ENCODE measurements at regions not wholly inside any gene's neighbourhood (a gene's known extent, or its start where the extent isn't known, plus 50 kb on each side); places are given as distances from the start of the nearest gene placed in this dataset.
"Not testable (repeated sequence)": the region's sequence is repeated elsewhere in the genome, so short reads cannot be mapped to it uniquely, and the experiment has no call there.

GRCh38 chr2:13481201-13481600 is 764.5 kb downstream of the TRIB2 start:
- no peak for DNase-seq

- no peak for DNase-seq
Observed at GRCh38 chr2:13485256-13485655, 768.5 kb downstream of the TRIB2 start.

- no peak for DNase-seq
Observed at GRCh38 chr2:13488965-13489364, 772.2 kb downstream of the TRIB2 start.

- DNase-seq = no peak
Observed at GRCh38 chr2:13492262-13492661, 775.5 kb downstream of the TRIB2 start.

- DNase-seq = no peak
Observed at GRCh38 chr2:13495051-13495450, 778.3 kb downstream of the TRIB2 start.

- no peak for DNase-seq
Observed at GRCh38 chr2:13504808-13505207, 788.1 kb downstream of the TRIB2 start.

GRCh38 chr2:13508671-13509070 is 791.9 kb downstream of the TRIB2 start:
- no peak for DNase-seq

- no peak for DNase-seq
Observed at GRCh38 chr2:13515254-13515653, 798.5 kb downstream of the TRIB2 start.

GRCh38 chr2:13522096-13522495 is 805.4 kb downstream of the TRIB2 start:
- no peak for DNase-seq

- DNase-seq = no peak
Observed at GRCh38 chr2:13522917-13523821, 806.4 kb downstream of the TRIB2 start.

- no peak for DNase-seq
Observed at GRCh38 chr2:13524492-13524891, 807.8 kb downstream of the TRIB2 start.

GRCh38 chr2:13531735-13532410 is 815.1 kb downstream of the TRIB2 start:
- DNase-seq = not testable (repeated sequence)

GRCh38 chr2:13532781-13533523 is 816.2 kb downstream of the TRIB2 start:
- not testable (repeated sequence) for DNase-seq

- DNase-seq = no peak
Observed at GRCh38 chr2:13533524-13533922, 816.8 kb downstream of the TRIB2 start.

GRCh38 chr2:13536941-13537340 is 820.2 kb downstream of the TRIB2 start:
- no peak for DNase-seq

- no peak for DNase-seq
Observed at GRCh38 chr2:13537771-13538349, 821.1 kb downstream of the TRIB2 start.

GRCh38 chr2:13539296-13539695 is 822.6 kb downstream of the TRIB2 start:
- DNase-seq = no peak

GRCh38 chr2:13542061-13542460 is 825.3 kb downstream of the TRIB2 start:
- DNase-seq = no peak

GRCh38 chr2:13542642-13543041 is 825.9 kb downstream of the TRIB2 start:
- no peak for DNase-seq

- DNase-seq = no peak
Observed at GRCh38 chr2:13543550-13543949, 826.8 kb downstream of the TRIB2 start.

GRCh38 chr2:13545320-13545719 is 828.6 kb downstream of the TRIB2 start:
- no peak for DNase-seq

GRCh38 chr2:13546131-13546530 is 829.4 kb downstream of the TRIB2 start:
- no peak for DNase-seq
